HL-60 (cell line): ENCODE measurements at regions not wholly inside any gene's neighbourhood (a gene's known extent, or its start where the extent isn't known, plus 50 kb on each side); places are given as distances from the start of the nearest gene placed in this dataset.

Source experiments
- CTCF ChIP-seq: IDR thresholded peaks from one replicate; pipeline ENCODE4 v1.5.1; 2011; ENCODE audit warnings: low read length, control low read depth, inconsistent platforms; ENCODE audit not compliant: insufficient read depth
- GABPA ChIP-seq: IDR thresholded peaks from 2 replicates; pipeline ENCODE4 v1.6.1; 2012; ENCODE audit warnings: low read depth
- POLR2AphosphoS5 ChIP-seq: IDR thresholded peaks from 2 replicates; pipeline ENCODE4 v1.6.1; 2012; ENCODE audit warnings: low read depth
- SPI1 ChIP-seq: IDR thresholded peaks from 2 replicates; pipeline ENCODE4 v1.6.1; 2012; ENCODE audit warnings: low read depth, mild to moderate bottlenecking, borderline replicate concordance
- TF ChIP-seq, protein P1 (sequence below): IDR thresholded peaks from 2 replicates; pipeline ENCODE4 v1.6.1; 2012; ENCODE audit warnings: low read depth; ENCODE audit not compliant: insufficient replicate concordance

- TF ChIP-seq CTCF (no peak), POLR2AphosphoS5 (no peak), GABPA (no peak), SPI1 (no peak)
- TF ChIP-seq, protein P1, sequence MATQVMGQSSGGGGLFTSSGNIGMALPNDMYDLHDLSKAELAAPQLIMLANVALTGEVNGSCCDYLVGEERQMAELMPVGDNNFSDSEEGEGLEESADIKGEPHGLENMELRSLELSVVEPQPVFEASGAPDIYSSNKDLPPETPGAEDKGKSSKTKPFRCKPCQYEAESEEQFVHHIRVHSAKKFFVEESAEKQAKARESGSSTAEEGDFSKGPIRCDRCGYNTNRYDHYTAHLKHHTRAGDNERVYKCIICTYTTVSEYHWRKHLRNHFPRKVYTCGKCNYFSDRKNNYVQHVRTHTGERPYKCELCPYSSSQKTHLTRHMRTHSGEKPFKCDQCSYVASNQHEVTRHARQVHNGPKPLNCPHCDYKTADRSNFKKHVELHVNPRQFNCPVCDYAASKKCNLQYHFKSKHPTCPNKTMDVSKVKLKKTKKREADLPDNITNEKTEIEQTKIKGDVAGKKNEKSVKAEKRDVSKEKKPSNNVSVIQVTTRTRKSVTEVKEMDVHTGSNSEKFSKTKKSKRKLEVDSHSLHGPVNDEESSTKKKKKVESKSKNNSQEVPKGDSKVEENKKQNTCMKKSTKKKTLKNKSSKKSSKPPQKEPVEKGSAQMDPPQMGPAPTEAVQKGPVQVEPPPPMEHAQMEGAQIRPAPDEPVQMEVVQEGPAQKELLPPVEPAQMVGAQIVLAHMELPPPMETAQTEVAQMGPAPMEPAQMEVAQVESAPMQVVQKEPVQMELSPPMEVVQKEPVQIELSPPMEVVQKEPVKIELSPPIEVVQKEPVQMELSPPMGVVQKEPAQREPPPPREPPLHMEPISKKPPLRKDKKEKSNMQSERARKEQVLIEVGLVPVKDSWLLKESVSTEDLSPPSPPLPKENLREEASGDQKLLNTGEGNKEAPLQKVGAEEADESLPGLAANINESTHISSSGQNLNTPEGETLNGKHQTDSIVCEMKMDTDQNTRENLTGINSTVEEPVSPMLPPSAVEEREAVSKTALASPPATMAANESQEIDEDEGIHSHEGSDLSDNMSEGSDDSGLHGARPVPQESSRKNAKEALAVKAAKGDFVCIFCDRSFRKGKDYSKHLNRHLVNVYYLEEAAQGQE, result no peak
Observed at GRCh38 chr13:66036636-66037035, 1193.5 kb downstream of the PCDH9 start.
